SK-N-MC (cell line): ENCODE measurements at regions not wholly inside any gene's neighbourhood (a gene's known extent, or its start where the extent isn't known, plus 50 kb on each side); places are given as distances from the start of the nearest gene placed in this dataset.

Experiments used
- EZH2 ChIP-seq: fragments of 200-600 bp; sonication (generic); IDR thresholded peaks from one replicate; pipeline ENCODE4 v1.6.1; 2017; ENCODE audit warnings: antibody characterized with exemption
- FOXP2 ChIP-seq: optimal IDR thresholded peaks from 2 replicates; pipeline ENCODE3; 2011; ENCODE audit warnings: mild to moderate bottlenecking, moderate library complexity; ENCODE audit not compliant: insufficient read depth; ENCODE audit errors: extremely low read length, control extremely low read depth
- POLR2AphosphoS5 ChIP-seq: IDR thresholded peaks from 2 replicates; pipeline ENCODE4 v1.6.1; 2012; ENCODE audit warnings: mild to moderate bottlenecking, low read depth, low read length, borderline replicate concordance

DNA sequence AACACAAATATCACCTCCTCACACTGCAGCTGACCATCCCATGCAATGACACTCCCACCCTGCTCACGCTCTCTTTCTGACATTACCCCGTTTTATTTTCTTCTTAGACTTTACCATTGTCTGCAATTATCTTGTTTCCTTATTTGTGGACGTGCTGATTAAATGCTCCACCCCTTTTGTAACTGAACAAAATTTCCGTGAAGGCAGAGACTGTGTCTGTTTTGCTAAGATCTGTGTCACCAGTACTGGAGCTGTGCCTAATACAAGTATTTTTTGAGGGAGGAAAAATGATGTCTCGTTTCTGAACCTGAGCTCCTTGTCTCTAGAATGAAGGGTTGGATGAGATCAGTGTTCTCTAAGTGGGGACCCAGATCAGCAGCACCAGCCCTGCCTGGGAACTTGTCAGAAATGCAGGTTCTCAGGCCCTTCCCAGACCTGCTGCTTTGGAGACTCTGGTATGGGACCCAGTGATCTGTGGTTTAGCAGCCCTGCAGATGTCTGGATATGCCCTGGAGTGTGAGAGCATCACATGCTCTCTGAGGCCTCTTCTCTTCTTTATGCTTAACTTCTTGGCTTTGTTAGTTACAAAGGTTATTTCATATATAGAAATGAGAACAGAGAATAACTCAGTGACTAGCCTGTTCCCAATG is 181.7 kb upstream of the GAS1 start:
- TF ChIP-seq FOXP2, result no peak
- no peak for TF ChIP-seq EZH2
- no peak for TF ChIP-seq POLR2AphosphoS5
